ENCODE measurements at regions not wholly inside any gene's neighbourhood (a gene's known extent, or its start where the extent isn't known, plus 50 kb on each side); places are given as distances from the start of the nearest gene placed in this dataset.

DNA sequence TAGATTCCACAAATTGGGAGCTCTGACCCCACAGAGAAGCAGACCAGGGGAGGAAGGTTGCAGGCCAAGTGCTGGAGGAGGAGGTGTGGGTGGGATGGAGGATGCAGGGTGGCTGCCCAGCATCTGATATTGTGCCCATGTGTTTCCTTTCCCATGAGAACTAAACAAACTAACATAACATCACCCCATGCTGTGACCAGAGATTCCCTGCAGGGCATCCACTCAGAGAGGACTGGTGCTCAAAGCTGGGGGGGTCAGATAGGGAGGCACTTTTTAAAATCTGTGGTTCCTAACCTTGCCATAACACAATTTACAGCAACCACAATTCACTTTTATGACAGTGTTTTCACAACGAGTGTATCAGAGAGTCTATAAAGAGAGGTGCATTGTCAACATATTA, 1277.6 kb downstream of the AACS start:
- TF ChIP-seq POLR2A (IDR thresholded peaks at IDR 0.05; ENCODE audit: control extremely low read depth in 1 of 2, low read depth in 2 of 2, low read length in 2 of 2) (no peak), CTCF (IDR thresholded peaks at IDR 0.05; ENCODE audit: control extremely low read depth in 1 of 3, insufficient read depth in 1 of 3, low read depth in 1 of 3, low read length in 3 of 3) (no peak), CBX5 (IDR thresholded peaks at IDR 0.05; ENCODE audit: low read depth, low read length) (no peak), NRF1 (IDR thresholded peaks at IDR 0.05; ENCODE audit: low read depth, low read length) (no peak), YY1 (IDR thresholded peaks at IDR 0.05; ENCODE audit: low read depth, low read length) (no peak), RFX5 (IDR thresholded peaks at IDR 0.05; ENCODE audit: borderline replicate concordance, low read depth, low read length) (no peak), CEBPB (IDR thresholded peaks at IDR 0.05; ENCODE audit: low read depth, low read length) (no peak), ZNF274 (IDR thresholded peaks at IDR 0.05; ENCODE audit: borderline replicate concordance, extremely low read depth, low read length) (no peak), RAD21 (IDR thresholded peaks at IDR 0.05 in 1 of 2, conservative IDR thresholded peaks at IDR 0.05 in 1 of 2; ENCODE audit: low read depth in 2 of 2, low read length in 2 of 2) (no peak)
- TF ChIP-seq, protein P1, sequence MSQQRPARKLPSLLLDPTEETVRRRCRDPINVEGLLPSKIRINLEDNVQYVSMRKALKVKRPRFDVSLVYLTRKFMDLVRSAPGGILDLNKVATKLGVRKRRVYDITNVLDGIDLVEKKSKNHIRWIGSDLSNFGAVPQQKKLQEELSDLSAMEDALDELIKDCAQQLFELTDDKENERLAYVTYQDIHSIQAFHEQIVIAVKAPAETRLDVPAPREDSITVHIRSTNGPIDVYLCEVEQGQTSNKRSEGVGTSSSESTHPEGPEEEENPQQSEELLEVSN (IDR thresholded peaks at IDR 0.05) = no peak
- TF ChIP-seq, protein P2, sequence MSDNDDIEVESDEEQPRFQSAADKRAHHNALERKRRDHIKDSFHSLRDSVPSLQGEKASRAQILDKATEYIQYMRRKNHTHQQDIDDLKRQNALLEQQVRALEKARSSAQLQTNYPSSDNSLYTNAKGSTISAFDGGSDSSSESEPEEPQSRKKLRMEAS (IDR thresholded peaks at IDR 0.05) = no peak
